ENCODE measurements at regions not wholly inside any gene's neighbourhood (a gene's known extent, or its start where the extent isn't known, plus 50 kb on each side); places are given as distances from the start of the nearest gene placed in this dataset.

- DNase-seq (ENCODE audit: low read depth), result no peak
- no peak overlapping the region for H3K4me3 ChIP-seq (ENCODE audit: low read length)
- TF ChIP-seq, protein P1, sequence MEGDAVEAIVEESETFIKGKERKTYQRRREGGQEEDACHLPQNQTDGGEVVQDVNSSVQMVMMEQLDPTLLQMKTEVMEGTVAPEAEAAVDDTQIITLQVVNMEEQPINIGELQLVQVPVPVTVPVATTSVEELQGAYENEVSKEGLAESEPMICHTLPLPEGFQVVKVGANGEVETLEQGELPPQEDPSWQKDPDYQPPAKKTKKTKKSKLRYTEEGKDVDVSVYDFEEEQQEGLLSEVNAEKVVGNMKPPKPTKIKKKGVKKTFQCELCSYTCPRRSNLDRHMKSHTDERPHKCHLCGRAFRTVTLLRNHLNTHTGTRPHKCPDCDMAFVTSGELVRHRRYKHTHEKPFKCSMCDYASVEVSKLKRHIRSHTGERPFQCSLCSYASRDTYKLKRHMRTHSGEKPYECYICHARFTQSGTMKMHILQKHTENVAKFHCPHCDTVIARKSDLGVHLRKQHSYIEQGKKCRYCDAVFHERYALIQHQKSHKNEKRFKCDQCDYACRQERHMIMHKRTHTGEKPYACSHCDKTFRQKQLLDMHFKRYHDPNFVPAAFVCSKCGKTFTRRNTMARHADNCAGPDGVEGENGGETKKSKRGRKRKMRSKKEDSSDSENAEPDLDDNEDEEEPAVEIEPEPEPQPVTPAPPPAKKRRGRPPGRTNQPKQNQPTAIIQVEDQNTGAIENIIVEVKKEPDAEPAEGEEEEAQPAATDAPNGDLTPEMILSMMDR (conservative IDR thresholded peaks at IDR 0.05; ENCODE audit: low read length), result no peak
Measured at GRCh38 chr4:178556796-178557195, 1114.6 kb upstream of the AGA start.

- TF ChIP-seq, protein P1 (conservative IDR thresholded peaks at IDR 0.05; ENCODE audit: low read length), result no peak
- DNase-seq (ENCODE audit: low read depth), result no peak
- no peak overlapping the region for H3K4me3 ChIP-seq (ENCODE audit: low read length)
Measured at GRCh38 chr4:178577933-178578332, 1135.7 kb upstream of the AGA start.

DNA sequence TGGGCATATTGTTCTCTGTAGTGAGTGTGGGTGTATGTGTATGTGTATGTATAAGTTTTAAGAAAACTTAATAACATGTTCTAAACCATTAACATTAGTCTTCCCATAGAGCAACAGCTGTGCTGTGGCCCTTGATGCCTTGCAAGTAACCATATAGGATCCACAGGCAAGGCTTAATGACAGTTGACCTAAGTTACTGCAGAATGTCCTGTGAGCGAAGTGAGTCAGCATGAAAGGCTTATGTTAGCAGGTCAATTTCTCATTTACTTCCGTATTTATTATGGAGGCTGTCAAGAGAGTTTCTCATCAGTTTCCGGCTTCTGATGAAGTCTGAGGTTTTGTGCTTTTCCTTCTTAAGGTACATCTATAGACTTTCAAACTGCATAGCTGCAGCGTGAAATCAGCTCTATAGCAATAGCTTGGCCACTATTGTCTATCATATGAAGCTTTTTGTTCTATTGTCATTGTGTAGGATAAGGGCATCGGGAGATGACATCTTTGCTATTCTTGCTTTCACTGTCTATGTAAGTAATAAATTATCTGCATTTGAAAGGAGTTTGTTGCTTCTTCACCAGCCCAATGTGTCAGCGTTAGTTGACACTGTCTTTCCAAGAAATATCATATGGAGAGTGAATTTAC is 1153.4 kb upstream of the AGA start:
- TF ChIP-seq, protein P1 (conservative IDR thresholded peaks at IDR 0.05; ENCODE audit: low read length), result no peak
- DNase-seq (ENCODE audit: low read depth), result no peak

GRCh38 chr4:178598672-178599071 is 1156.4 kb upstream of the AGA start:
- TF ChIP-seq, protein P1 (conservative IDR thresholded peaks at IDR 0.05; ENCODE audit: low read length), result no peak
- DNase-seq (ENCODE audit: low read depth), result no peak
- H3K4me3 ChIP-seq (ENCODE audit: low read length), result no peak overlapping the region

More for the DNA sequence above, 1153.4 kb upstream of the AGA start:
- no peak overlapping the region for H3K4me3 ChIP-seq (ENCODE audit: low read length)

DNA sequence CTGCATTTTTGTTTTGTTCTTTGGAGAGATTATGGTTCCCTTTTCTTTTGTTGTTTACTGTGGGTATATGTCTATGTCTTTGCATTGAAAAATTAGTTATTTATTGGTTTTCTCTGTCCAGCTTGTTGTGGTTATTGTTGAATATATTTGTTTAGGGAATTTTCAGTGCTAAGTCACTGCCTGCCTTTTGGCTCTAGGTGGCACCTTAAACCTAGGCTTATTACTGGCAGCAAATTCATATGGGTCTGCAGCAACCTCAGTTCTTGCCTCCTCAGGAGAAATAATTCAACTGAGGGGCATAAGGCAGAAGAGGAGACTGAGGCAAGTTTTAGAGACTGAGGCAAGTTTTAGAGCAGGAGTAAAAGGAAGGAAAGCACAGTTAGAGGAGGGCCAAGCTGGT is 1157.3 kb upstream of the AGA start:
- DNase-seq (ENCODE audit: low read depth), result no peak
- H3K4me3 ChIP-seq (ENCODE audit: low read length), result no peak overlapping the region
- TF ChIP-seq, protein P1 (conservative IDR thresholded peaks at IDR 0.05; ENCODE audit: low read length), result no peak

DNA sequence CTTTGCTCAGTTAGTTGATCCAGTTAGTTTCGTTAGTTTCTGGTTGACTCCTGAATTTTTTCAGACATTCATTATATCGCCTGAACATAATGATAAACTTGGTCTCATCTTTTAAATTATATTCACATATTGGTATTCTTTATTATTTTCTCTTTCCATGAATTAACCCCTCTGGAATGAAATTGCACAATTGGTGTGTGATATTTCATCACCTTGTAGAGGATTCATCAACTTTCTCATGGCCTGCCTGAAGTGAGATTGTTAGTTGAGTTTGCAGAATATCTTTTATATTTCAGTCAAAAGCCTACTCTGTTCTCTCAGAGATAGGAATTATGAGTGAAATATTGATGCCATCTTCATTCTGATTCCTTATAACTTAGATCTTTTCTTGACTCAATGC is 1160.6 kb upstream of the AGA start:
- TF ChIP-seq, protein P1 (conservative IDR thresholded peaks at IDR 0.05; ENCODE audit: low read length), result no peak
- no peak overlapping the region for H3K4me3 ChIP-seq (ENCODE audit: low read length)
- DNase-seq (ENCODE audit: low read depth), result no peak

GRCh38 chr4:178611062-178611461 is 1168.8 kb upstream of the AGA start:
- no peak for DNase-seq (ENCODE audit: low read depth)
- no peak overlapping the region for H3K4me3 ChIP-seq (ENCODE audit: low read length)
- TF ChIP-seq, protein P1 (conservative IDR thresholded peaks at IDR 0.05; ENCODE audit: low read length), result no peak
